Bronchial epithelial cell (primary cell): ENCODE measurements at regions not wholly inside any gene's neighbourhood (a gene's known extent, or its start where the extent isn't known, plus 50 kb on each side); places are given as distances from the start of the nearest gene placed in this dataset.
A peak's percentile ranks its signal among the peaks of the same experiment; 100 is the strongest.

Source experiments
- DNase-seq: peaks from one replicate; pipeline ENCODE4 v3.0.0-alpha.2; 2010; ENCODE audit warnings: low read depth
- FAIRE-seq: peaks from 2 replicates; lab custom pipeline; 2011; peaks lifted over from hg19 to GRCh38; lab: Jason Lieb, UNC
- H3K27me3 ChIP-seq: 2 replicates; pipeline ENCODE4 v1.5.1; 2011; ENCODE audit warnings: low read length; ENCODE audit not compliant: control insufficient read depth, insufficient read depth
- H3K36me3 ChIP-seq: 2 replicates; pipeline ENCODE4 v1.5.1; 2011; ENCODE audit warnings: low read length; ENCODE audit not compliant: control insufficient read depth, insufficient read depth
- H3K4me3 ChIP-seq: 2 replicates; pipeline ENCODE4 v1.5.1; 2011; ENCODE audit warnings: mild to moderate bottlenecking, low read depth, low read length, control low read depth
- TF ChIP-seq, protein P1 (sequence below): IDR thresholded peaks from 2 replicates; pipeline ENCODE4 v1.5.1; 2011; ENCODE audit warnings: mild to moderate bottlenecking, moderate library complexity, low read length, control low read depth, inconsistent platforms; ENCODE audit not compliant: insufficient read depth, severe bottlenecking

- DNase-seq (peak; percentile 36), FAIRE-seq (no peak)
- TF ChIP-seq, protein P1, sequence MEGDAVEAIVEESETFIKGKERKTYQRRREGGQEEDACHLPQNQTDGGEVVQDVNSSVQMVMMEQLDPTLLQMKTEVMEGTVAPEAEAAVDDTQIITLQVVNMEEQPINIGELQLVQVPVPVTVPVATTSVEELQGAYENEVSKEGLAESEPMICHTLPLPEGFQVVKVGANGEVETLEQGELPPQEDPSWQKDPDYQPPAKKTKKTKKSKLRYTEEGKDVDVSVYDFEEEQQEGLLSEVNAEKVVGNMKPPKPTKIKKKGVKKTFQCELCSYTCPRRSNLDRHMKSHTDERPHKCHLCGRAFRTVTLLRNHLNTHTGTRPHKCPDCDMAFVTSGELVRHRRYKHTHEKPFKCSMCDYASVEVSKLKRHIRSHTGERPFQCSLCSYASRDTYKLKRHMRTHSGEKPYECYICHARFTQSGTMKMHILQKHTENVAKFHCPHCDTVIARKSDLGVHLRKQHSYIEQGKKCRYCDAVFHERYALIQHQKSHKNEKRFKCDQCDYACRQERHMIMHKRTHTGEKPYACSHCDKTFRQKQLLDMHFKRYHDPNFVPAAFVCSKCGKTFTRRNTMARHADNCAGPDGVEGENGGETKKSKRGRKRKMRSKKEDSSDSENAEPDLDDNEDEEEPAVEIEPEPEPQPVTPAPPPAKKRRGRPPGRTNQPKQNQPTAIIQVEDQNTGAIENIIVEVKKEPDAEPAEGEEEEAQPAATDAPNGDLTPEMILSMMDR, result no peak
- H3K4me3 ChIP-seq, result no peak overlapping the region
- no peaks in the 10 kb centered on the region for H3K36me3 ChIP-seq
- no peaks in the 10 kb centered on the region for H3K27me3 ChIP-seq
Observed at GRCh38 chr11:26228778-26229177, 103.2 kb upstream of the ANO3 start.

DNA sequence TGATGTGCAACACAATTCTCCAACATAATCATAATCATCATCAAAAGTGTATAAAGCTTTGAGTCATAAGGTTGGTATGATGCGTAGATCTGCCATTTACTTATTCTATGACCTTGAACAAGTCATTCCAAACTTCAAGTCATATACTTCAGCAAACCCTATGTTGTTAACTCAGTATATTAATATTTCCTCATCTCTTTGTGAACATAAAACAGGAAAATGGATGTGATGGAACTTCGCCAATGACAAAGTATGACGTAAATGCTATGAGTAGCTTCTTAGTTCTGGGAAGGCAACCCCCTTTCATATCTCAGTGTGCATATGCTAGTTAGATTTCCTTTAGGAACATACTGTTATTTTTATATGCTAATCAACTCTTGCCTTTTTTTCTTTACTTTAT, 102.7 kb upstream of the ANO3 start:
- DNase-seq (peak; percentile 98), FAIRE-seq (no peak)

GRCh38 chr11:26229981-26230380, 101.9 kb upstream of the ANO3 start:
- Histone ChIP-seq H3K27me3 (no peaks in the 10 kb centered on the region), H3K36me3 (no peaks in the 10 kb centered on the region), H3K4me3 (no peak overlapping the region)
- TF ChIP-seq, protein P1, result no peak
- FAIRE-seq (no peak), DNase-seq (peak; percentile 48)

More for the DNA sequence above, 102.7 kb upstream of the ANO3 start:
- Histone ChIP-seq H3K36me3 (no peaks in the 10 kb centered on the region), H3K4me3 (no peak overlapping the region), H3K27me3 (no peaks in the 10 kb centered on the region)
- TF ChIP-seq, protein P1, result no peak

GRCh38 chr11:26231252-26231661, 100.7 kb upstream of the ANO3 start:
- H3K27me3 ChIP-seq, result no peaks in the 10 kb centered on the region
- peak; percentile 91 for FAIRE-seq
- H3K4me3 ChIP-seq, result no peak overlapping the region
- H3K36me3 ChIP-seq, result no peaks in the 10 kb centered on the region
- TF ChIP-seq, protein P1, result no peak
- peak; percentile 98 for DNase-seq

GRCh38 chr11:26234451-26234850, 97.5 kb upstream of the ANO3 start:
- DNase-seq, result peak; percentile 97

DNA sequence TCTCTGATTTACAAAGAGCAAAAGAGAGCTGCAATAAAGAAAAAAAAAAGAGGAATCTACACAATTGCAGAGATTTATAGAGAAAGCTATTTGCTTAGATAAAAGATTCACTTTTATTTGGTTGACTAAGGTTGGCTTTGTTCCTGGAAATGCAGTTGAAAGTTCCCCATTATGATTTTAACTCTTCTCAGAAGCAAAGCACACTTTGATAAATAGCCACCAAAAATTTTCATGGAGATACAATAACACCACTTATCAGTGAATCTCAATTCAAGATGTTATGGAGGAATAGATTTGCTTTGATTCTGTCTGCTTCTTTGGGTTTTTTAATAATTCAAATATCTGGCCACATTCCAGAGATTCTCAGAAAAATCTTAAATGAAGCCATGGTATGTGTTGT, 88.5 kb upstream of the ANO3 start:
- no peaks in the 10 kb centered on the region for H3K36me3 ChIP-seq
- DNase-seq, result no peak
- FAIRE-seq, result no peak
- H3K27me3 ChIP-seq, result no peaks in the 10 kb centered on the region
- TF ChIP-seq, protein P1, result no peak
- H3K4me3 ChIP-seq, result no peak overlapping the region

More at GRCh38 chr11:26234451-26234850, 97.5 kb upstream of the ANO3 start:
- no peak for FAIRE-seq
- H3K4me3 ChIP-seq, result no peak overlapping the region
- TF ChIP-seq, protein P1, result no peak
- no peaks in the 10 kb centered on the region for H3K27me3 ChIP-seq
- H3K36me3 ChIP-seq, result no peaks in the 10 kb centered on the region
